EL (cell line): ENCODE measurements at regions not wholly inside any gene's neighbourhood (a gene's known extent, or its start where the extent isn't known, plus 50 kb on each side); places are given as distances from the start of the nearest gene placed in this dataset.
"Not testable (repeated sequence)": the region's sequence is repeated elsewhere in the genome, so short reads cannot be mapped to it uniquely, and the experiment has no call there.

Experiments used
- DNase-seq: peaks from one replicate; pipeline ENCODE4 v3.0.0-alpha.2; 2016

- no peak for DNase-seq
Measured at GRCh38 chr9:102497709-102498108, 497.4 kb upstream of the CYLC2 start.

- not testable (repeated sequence) for DNase-seq
Measured at GRCh38 chr9:102486976-102487375, 508.2 kb upstream of the CYLC2 start.

- DNase-seq = no peak
Measured at GRCh38 chr9:102483651-102484050, 511.5 kb upstream of the CYLC2 start.

GRCh38 chr9:102482776-102483175, 512.4 kb upstream of the CYLC2 start:
- no peak for DNase-seq

- no peak for DNase-seq
Measured at GRCh38 chr9:102479191-102479590, 515.9 kb upstream of the CYLC2 start.

GRCh38 chr9:102474357-102474756, 520.8 kb upstream of the CYLC2 start:
- DNase-seq = no peak

GRCh38 chr9:102469430-102469829, 525.7 kb upstream of the CYLC2 start:
- not testable (repeated sequence) for DNase-seq

GRCh38 chr9:102461156-102461819, 533.8 kb upstream of the CYLC2 start:
- no peak for DNase-seq

GRCh38 chr9:102459828-102460227, 535.3 kb upstream of the CYLC2 start:
- DNase-seq = no peak

GRCh38 chr9:102456562-102456961, 538.6 kb upstream of the CYLC2 start:
- DNase-seq = no peak

GRCh38 chr9:102445906-102446305, 549.2 kb upstream of the CYLC2 start:
- DNase-seq = no peak

GRCh38 chr9:102445181-102445747, 549.9 kb upstream of the CYLC2 start:
- no peak for DNase-seq

GRCh38 chr9:102439583-102439982, 555.5 kb upstream of the CYLC2 start:
- DNase-seq = no peak

- not testable (repeated sequence) for DNase-seq
Measured at GRCh38 chr9:102436599-102436998, 558.5 kb upstream of the CYLC2 start.

GRCh38 chr9:102435427-102435826, 559.7 kb upstream of the CYLC2 start:
- DNase-seq = no peak

- no peak for DNase-seq
Measured at GRCh38 chr9:102434545-102434944, 560.6 kb upstream of the CYLC2 start.

- DNase-seq = no peak
Measured at GRCh38 chr9:102428305-102428704, 566.8 kb upstream of the CYLC2 start.

- DNase-seq = not testable (repeated sequence)
Measured at GRCh38 chr9:102416251-102416650, 578.9 kb upstream of the CYLC2 start.

GRCh38 chr9:102405218-102405867, 589.8 kb upstream of the CYLC2 start:
- no peak for DNase-seq

- DNase-seq = no peak
Measured at GRCh38 chr9:102403514-102403913, 591.6 kb upstream of the CYLC2 start.

- DNase-seq = no peak
Measured at GRCh38 chr9:102398205-102398604, 596.9 kb upstream of the CYLC2 start.

GRCh38 chr9:102385620-102386019, 609.5 kb upstream of the CYLC2 start:
- DNase-seq = not testable (repeated sequence)

- DNase-seq = no peak
Measured at GRCh38 chr9:102362470-102363132, 624.2 kb upstream of the GRIN3A start.

GRCh38 chr9:102360846-102361245, 622.4 kb upstream of the GRIN3A start:
- DNase-seq = no peak
